Breast epithelium (tissue), 4 donors: ENCODE measurements at regions not wholly inside any gene's neighbourhood (a gene's known extent, or its start where the extent isn't known, plus 50 kb on each side); places are given as distances from the start of the nearest gene placed in this dataset.

Experiments used
- DNase-seq, 2 donors: peaks; one replicate each; pipeline ENCODE4 v3.0.0-alpha.2; 2019; ENCODE audit warnings: low spot score in 2 of 2
- H3K27ac ChIP-seq, 2 donors: fragments of 200-600 bp; sonication (generic) in 1 of 2; one replicate each; pipeline ENCODE4 v1.5.1; 2016 to 2019; ENCODE audit warnings: mild to moderate bottlenecking in 1 of 2
- H3K27me3 ChIP-seq, 2 donors: fragments of 200-600 bp; sonication (generic) in 1 of 2; one replicate each; pipeline versions ENCODE4 v1.5.1 to v1.6.0; 2017 to 2019; ENCODE audit warnings: control low read depth in 1 of 2, mild to moderate bottlenecking in 1 of 2
- H3K36me3 ChIP-seq: fragments of 200-600 bp; one replicate; pipeline ENCODE4 v1.5.1; 2019
- H3K4me1 ChIP-seq, 2 donors: fragments of 200-600 bp; sonication (generic); one replicate each; pipeline ENCODE4 v1.5.1; 2016 to 2019; ENCODE audit warnings: control low read depth in 1 of 2
- H3K4me3 ChIP-seq, 3 donors: fragments of 200-600 bp; sonication (generic); 1 replicate in 2 of 3; 2 replicates in 1 of 3; pipeline ENCODE4 v1.5.1; 2016 to 2019; ENCODE audit warnings: mild to moderate bottlenecking in 3 of 3, moderate library complexity in 2 of 3
- H3K9me3 ChIP-seq, 2 donors: fragments of 200-600 bp; sonication (generic) in 1 of 2; one replicate each; pipeline ENCODE4 v1.5.1; 2016 to 2019; ENCODE audit warnings: control low read depth in 1 of 2
- POLR2A ChIP-seq: fragments of 450-650 bp; IDR thresholded peaks from one replicate; pipeline ENCODE4 v1.6.1; 2016; ENCODE audit warnings: antibody characterized with exemption, mild to moderate bottlenecking, moderate library complexity
- POLR2AphosphoS5 ChIP-seq, 3 donors: sonication (generic); formaldehyde crosslinking; IDR thresholded peaks; one replicate each; pipeline ENCODE4 v1.6.1; 2017; ENCODE audit warnings: antibody characterized with exemption in 3 of 3
- intact Hi-C: fragments of 100-400 bp; cut with DNase I; formaldehyde crosslinking; loops from one replicate; pipeline ENCODE4 v1.15.1; 2023; ENCODE audit warnings: low total_unique reads
- TF ChIP-seq, protein P1 (sequence below), 3 donors: fragments of 450-650 bp; IDR thresholded peaks; one replicate each; pipeline ENCODE4 v1.5.1; 2016 to 2017; ENCODE audit warnings: antibody characterized with exemption in 3 of 3, mild to moderate bottlenecking in 3 of 3, moderate library complexity in 3 of 3

DNA sequence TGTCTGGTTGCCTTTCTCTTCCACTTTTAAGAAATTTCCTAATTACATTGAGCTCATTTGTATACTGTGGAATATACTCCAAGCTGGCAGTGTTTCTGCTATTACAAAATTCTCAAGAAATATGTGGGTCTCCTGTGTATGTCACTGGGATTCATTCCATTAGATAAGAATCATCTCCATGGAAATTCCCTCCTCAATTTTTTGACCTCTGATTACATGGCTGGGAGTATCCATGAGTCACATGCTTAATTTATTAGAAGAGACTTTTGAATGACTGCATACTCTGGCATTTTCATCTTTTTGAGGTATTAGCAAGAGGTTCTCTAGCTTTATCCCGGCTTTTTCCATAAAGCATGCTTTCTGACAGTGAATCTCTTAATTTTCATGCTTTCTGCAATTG is 665.5 kb upstream of the CNTNAP5 start:
- H3K4me1 ChIP-seq: no peaks in the 10 kb centered on the region
- intact Hi-C loops: loop anchor here (5.0 kb wide), 1 partner anchor 497 kb away; no protein-coding TSS in a partner anchor
- H3K27me3 ChIP-seq: no peaks in the 10 kb centered on the region
- no peak for DNase-seq
- H3K36me3 ChIP-seq: peaks cover 5% of the 10 kb centered on the region
- H3K4me3 ChIP-seq: no peak overlapping the region
- H3K27ac ChIP-seq: no peak overlapping the region
- TF ChIP-seq POLR2AphosphoS5 (IDR thresholded peaks at IDR 0.05): no peak
- TF ChIP-seq, protein P1, sequence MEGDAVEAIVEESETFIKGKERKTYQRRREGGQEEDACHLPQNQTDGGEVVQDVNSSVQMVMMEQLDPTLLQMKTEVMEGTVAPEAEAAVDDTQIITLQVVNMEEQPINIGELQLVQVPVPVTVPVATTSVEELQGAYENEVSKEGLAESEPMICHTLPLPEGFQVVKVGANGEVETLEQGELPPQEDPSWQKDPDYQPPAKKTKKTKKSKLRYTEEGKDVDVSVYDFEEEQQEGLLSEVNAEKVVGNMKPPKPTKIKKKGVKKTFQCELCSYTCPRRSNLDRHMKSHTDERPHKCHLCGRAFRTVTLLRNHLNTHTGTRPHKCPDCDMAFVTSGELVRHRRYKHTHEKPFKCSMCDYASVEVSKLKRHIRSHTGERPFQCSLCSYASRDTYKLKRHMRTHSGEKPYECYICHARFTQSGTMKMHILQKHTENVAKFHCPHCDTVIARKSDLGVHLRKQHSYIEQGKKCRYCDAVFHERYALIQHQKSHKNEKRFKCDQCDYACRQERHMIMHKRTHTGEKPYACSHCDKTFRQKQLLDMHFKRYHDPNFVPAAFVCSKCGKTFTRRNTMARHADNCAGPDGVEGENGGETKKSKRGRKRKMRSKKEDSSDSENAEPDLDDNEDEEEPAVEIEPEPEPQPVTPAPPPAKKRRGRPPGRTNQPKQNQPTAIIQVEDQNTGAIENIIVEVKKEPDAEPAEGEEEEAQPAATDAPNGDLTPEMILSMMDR (IDR thresholded peaks at IDR 0.05): no peak
- no peak for TF ChIP-seq POLR2A
- peaks cover 0 to 9% of the 10 kb centered on the region in 2 donors for H3K9me3 ChIP-seq

DNA sequence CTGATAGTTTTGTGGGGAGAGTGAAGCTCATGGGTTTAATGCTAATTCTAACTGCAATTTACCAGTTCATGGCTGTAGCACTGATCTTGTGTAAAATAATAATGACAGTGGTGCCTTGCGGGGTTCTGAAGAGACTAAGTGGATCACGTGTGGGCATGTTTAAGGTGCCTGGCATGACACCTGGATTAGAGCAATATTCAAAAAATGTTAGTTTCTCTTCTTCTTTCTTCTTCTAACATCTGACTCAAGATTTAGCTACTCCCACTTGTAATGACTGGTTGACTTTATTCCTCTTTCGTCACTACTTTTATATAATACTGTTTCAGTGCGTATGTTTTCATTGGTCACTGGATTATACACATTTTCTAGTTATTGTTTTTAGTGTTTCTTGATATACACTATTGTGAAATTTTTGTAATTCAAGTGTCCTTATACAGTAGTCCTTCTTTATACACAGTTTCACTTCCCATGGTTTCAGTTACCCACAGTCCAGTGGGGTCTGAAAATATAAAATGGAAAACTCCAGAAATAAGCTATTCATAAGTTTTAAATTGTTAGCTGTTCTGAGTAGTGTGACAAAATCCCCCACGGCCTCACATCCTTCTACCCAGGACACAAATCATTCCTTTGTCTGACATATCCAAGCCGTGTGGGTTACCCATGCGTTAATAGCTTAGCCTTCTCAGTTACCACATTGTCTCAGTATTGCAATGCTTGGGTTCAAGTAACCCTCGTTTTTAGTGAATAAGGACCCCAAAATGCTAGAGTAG is 662.2 kb upstream of the CNTNAP5 start:
- no peaks in the 10 kb centered on the region for H3K4me1 ChIP-seq
- H3K36me3 ChIP-seq: peaks cover 5% of the 10 kb centered on the region
- H3K27ac ChIP-seq: no peak overlapping the region
- no peak for DNase-seq
- H3K4me3 ChIP-seq: no peak overlapping the region
- no peaks in the 10 kb centered on the region for H3K27me3 ChIP-seq
- H3K9me3 ChIP-seq: no peaks in the 10 kb centered on the region
- intact Hi-C loops: loop anchor here (2.0 kb wide), 1 partner anchor 38 kb away; no protein-coding TSS in a partner anchor
- TF ChIP-seq, protein P1 (IDR thresholded peaks at IDR 0.05): no peak
- no peak for TF ChIP-seq POLR2AphosphoS5 (IDR thresholded peaks at IDR 0.05)
- no peak for TF ChIP-seq POLR2A

DNA sequence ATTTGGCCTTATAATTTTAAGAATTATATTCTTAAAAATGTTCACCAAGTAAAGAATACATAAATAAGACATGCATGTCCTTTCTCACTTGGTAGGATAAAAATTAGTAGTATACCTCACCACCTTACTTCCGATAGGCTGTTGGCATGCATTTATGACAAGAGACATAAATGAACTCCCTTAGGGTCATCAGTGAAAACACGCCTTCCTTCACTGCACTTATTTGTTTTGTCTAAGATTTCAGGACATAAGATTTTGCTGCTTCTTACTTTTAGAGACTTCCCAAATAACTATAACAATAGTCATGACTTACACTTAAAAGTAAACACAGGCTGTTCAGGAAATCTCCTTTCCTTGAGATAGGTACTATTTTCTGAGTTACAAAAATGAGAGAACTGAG is 661.3 kb upstream of the CNTNAP5 start:
- intact Hi-C loops: loop anchor here (2.0 kb wide), 1 partner anchor 39 kb away; no protein-coding TSS in a partner anchor
- no peak overlapping the region for H3K4me3 ChIP-seq
- TF ChIP-seq, protein P1 (IDR thresholded peaks at IDR 0.05): no peak
- TF ChIP-seq POLR2A (no peak), POLR2AphosphoS5 (IDR thresholded peaks at IDR 0.05) (no peak)

DNA sequence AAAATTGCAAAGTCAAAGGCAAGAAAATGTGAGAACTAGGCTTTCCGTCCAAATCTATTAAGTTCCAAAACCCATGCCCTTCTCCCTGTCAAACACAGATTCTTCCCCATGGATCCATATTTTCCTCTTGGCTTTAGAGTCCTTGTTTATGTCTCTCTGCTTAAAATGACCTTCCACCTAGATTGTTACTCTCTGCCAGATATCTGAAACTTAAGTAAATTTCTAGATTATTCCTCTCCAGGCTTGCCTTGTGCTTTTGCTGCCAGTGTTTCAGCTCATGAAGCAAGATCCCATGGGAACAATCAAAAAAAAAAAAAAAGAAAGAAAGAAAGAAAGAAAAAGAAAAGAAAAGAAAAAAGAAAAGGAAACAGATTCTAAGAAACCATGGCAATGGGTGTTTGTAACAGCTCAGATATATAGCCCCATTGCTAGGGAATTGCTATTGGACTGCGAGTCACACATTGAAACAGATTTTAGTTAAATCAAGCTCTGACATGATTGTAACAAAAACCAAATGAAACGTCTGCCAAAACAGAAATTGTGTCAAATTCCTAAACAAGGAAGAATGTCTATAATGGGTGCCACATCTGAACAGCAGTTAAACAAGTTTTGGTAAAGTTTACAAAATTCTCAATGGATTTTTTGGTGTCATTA is 660.7 kb upstream of the CNTNAP5 start:
- TF ChIP-seq POLR2AphosphoS5 (IDR thresholded peaks at IDR 0.05): no peak
- TF ChIP-seq, protein P1 (IDR thresholded peaks at IDR 0.05): no peak
- TF ChIP-seq POLR2A: no peak
- no peaks in the 10 kb centered on the region for H3K9me3 ChIP-seq
- no peaks in the 10 kb centered on the region for H3K36me3 ChIP-seq
- no peaks in the 10 kb centered on the region for H3K4me1 ChIP-seq
- H3K27me3 ChIP-seq: no peaks in the 10 kb centered on the region
- no peak for DNase-seq
- H3K4me3 ChIP-seq: no peak overlapping the region
- intact Hi-C loops: no loop called here
- H3K27ac ChIP-seq: no peak overlapping the region

More for the DNA sequence above, 661.3 kb upstream of the CNTNAP5 start:
- no peaks in the 10 kb centered on the region for H3K9me3 ChIP-seq
- H3K27me3 ChIP-seq: no peaks in the 10 kb centered on the region
- H3K27ac ChIP-seq: no peak overlapping the region
- no peaks in the 10 kb centered on the region for H3K36me3 ChIP-seq
- no peaks in the 10 kb centered on the region for H3K4me1 ChIP-seq
- DNase-seq: no peak

DNA sequence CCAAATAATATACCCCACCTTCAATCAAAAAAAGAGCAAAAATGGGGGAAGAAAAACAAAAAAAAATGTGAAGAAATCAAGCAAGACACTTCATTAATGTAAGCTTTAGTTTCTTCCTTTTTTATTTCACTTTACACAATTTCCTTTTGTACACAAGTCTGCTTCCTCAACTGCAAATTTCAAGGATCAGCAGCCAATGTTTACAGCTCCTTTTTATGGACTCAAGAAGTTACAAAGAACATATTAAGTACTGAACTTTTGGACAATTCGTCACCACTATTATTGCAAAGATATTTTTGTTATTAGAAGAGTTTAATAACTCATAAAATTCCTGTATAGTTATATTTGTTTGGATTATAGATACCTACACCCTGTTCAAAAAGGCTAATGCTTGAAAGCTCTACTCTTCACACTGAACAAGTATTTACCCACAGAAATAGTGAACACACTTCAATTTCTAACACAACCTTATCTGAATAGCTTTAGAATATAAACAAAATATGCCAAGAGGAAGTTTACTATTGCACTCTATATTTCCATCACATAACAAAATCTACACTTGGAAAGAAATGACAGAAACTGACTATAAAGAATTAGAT is 658.7 kb upstream of the CNTNAP5 start:
- H3K27ac ChIP-seq: no peak overlapping the region
- DNase-seq: no peak
- no peaks in the 10 kb centered on the region for H3K36me3 ChIP-seq
- no peaks in the 10 kb centered on the region for H3K9me3 ChIP-seq
- intact Hi-C loops: no loop called here
- H3K27me3 ChIP-seq: no peaks in the 10 kb centered on the region
- H3K4me3 ChIP-seq: no peak overlapping the region
- H3K4me1 ChIP-seq: no peaks in the 10 kb centered on the region
- TF ChIP-seq POLR2AphosphoS5 (IDR thresholded peaks at IDR 0.05) (no peak), POLR2A (no peak)
- TF ChIP-seq, protein P1 (IDR thresholded peaks at IDR 0.05): no peak
